ENCODE measurements at regions not wholly inside any gene's neighbourhood (a gene's known extent, or its start where the extent isn't known, plus 50 kb on each side); places are given as distances from the start of the nearest gene placed in this dataset.

DNA sequence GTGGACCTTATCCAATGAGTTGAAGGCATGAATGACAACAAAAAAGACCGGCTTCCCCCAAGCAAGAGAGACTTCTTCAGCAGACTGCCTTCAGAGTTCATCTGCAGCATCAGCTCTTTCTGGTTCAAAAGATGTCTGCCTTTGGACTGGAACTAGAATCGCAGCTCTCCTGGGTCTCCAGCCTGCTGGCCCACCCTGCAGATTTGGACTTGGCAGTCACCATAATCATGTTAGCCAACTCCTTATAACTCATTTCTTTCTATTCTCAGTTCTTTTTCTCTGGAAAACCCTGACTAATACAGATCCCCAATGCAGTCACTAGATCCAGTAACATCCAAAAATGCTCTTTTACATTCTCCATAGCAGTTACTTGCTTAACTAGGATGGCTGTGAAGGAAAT lies 89.2 kb upstream of the MARK1 start:
- Histone ChIP-seq H3K9me3 (ENCODE audit: insufficient read depth in 2 of 2, low read depth in 1 of 2, low read length in 1 of 2) (no peaks in the 10 kb centered on the region), H4K20me1 (replicated peaks in 1 of 2; ENCODE audit: control insufficient read depth in 1 of 2, insufficient read depth in 2 of 2, low read length in 2 of 2) (no peaks in the 10 kb centered on the region), H3K4me3 (ENCODE audit: extremely low read depth in 1 of 4, insufficient read depth in 2 of 4, low read depth in 3 of 4, low read length in 4 of 4) (no peak overlapping the region), H4K91ac (replicated peaks; ENCODE audit: insufficient read length, low read length) (no peak overlapping the region), H3K14ac (ENCODE audit: insufficient read length) (no peak overlapping the region), H4K8ac (ENCODE audit: extremely low read depth, insufficient read depth, low read length) (no peak overlapping the region), H3K23ac (ENCODE audit: insufficient read length) (no peak overlapping the region), H3K4ac (replicated peaks; ENCODE audit: insufficient read length, low read depth, low read length) (no peak overlapping the region), H2BK120ac (replicated peaks; ENCODE audit: low read depth, low read length) (no peak overlapping the region), H2BK12ac (ENCODE audit: low read depth, low read length) (no peak overlapping the region), H2AFZ (ENCODE audit: low read length) (no peak overlapping the region), H2BK15ac (ENCODE audit: low read length) (no peak overlapping the region), H3K79me1 (ENCODE audit: low read depth, low read length) (no peaks in the 10 kb centered on the region), H2BK5ac (ENCODE audit: low read depth, low read length) (no peak overlapping the region), H2BK20ac (ENCODE audit: low read length) (no peak overlapping the region), H3K4me2 (ENCODE audit: insufficient read depth in 1 of 2, low read depth in 2 of 2, low read length in 2 of 2) (no peak overlapping the region), H2AK5ac (ENCODE audit: low read depth, low read length) (no peak overlapping the region), H3K27me3 (replicated peaks in 1 of 4; ENCODE audit: control insufficient read depth in 3 of 4, extremely low read depth in 1 of 4, insufficient read depth in 3 of 4, low read length in 3 of 4) (no peaks in the 10 kb centered on the region), H3K18ac (ENCODE audit: extremely low read depth, low read length) (no peak overlapping the region), H3K23me2 (ENCODE audit: low read depth, low read length) (no peaks in the 10 kb centered on the region), H3K27ac (ENCODE audit: low read depth, low read length) (no peak overlapping the region), H3K79me2 (ENCODE audit: control insufficient read depth in 1 of 2, insufficient read depth in 2 of 2, low read length in 2 of 2) (no peaks in the 10 kb centered on the region), H3K9ac (replicated peaks in 1 of 4; ENCODE audit: extremely low read depth in 1 of 4, low read depth in 3 of 4, low read length in 3 of 4) (no peak overlapping the region), H3K36me3 (ENCODE audit: control insufficient read depth in 2 of 4, insufficient read depth in 4 of 4, low read length in 3 of 4) (no peaks in the 10 kb centered on the region), H3K56ac (replicated peaks; ENCODE audit: insufficient read length, low read depth, low read length) (no peak overlapping the region), H4K5ac (ENCODE audit: insufficient read length, low read depth, low read length) (no peak overlapping the region), H3K4me1 (replicated peaks in 1 of 4; ENCODE audit: control insufficient read depth in 3 of 4, insufficient read depth in 4 of 4, low read length in 3 of 4) (no peaks in the 10 kb centered on the region)
- CTCF ChIA-PET (ENCODE audit: partially characterized antibody) = no interaction called here
- POLR2A ChIA-PET (ENCODE audit: partially characterized antibody) = no interaction called here
- no peak for DNase-seq (ENCODE audit: low read depth in 1 of 2, low spot score in 2 of 2)
- no peak for FAIRE-seq
- 100% methylated on average over 2 of the region's 2 CpGs; no CpG with 5 or more reads in 1 of the 2 experiments for WGBS, 2 experiments (ENCODE audit: extremely low coverage in 1 of 2, insufficient coverage in 1 of 2, insufficient read length in 1 of 2, insufficient replicate concordance in 2 of 2, low coverage in 1 of 2, low lambda C conversion rate in 2 of 2, missing lambda C conversion rate in 1 of 2)
- TF ChIP-seq RXRA (IDR thresholded peaks at IDR 0.05; ENCODE audit: insufficient read depth, low read depth, low read length) (no peak), CHD1 (IDR thresholded peaks at IDR 0.05; ENCODE audit: low read depth, low read length) (no peak), KDM5A (IDR thresholded peaks at IDR 0.05; ENCODE audit: low read length) (no peak), CEBPB (IDR thresholded peaks at IDR 0.05; ENCODE audit: low read depth, low read length) (no peak), JUN (IDR thresholded peaks at IDR 0.05; ENCODE audit: low read depth, low read length) (no peak), RFX5 (IDR thresholded peaks at IDR 0.05; ENCODE audit: borderline replicate concordance, low read depth, low read length) (no peak), POU5F1 (IDR thresholded peaks at IDR 0.05; ENCODE audit: low read depth, low read length) (no peak), SP1 (IDR thresholded peaks at IDR 0.05; ENCODE audit: low read depth, low read length) (no peak), TCF12 (IDR thresholded peaks at IDR 0.05; ENCODE audit: low read depth, low read length) (no peak), ZNF274 (IDR thresholded peaks at IDR 0.05; ENCODE audit: borderline replicate concordance, extremely low read depth, low read length) (no peak), SRF (IDR thresholded peaks at IDR 0.05; ENCODE audit: low read depth, low read length) (no peak)
- TF ChIP-seq, protein P1, sequence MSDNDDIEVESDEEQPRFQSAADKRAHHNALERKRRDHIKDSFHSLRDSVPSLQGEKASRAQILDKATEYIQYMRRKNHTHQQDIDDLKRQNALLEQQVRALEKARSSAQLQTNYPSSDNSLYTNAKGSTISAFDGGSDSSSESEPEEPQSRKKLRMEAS (IDR thresholded peaks at IDR 0.05) = no peak
- TF ChIP-seq, protein P2, sequence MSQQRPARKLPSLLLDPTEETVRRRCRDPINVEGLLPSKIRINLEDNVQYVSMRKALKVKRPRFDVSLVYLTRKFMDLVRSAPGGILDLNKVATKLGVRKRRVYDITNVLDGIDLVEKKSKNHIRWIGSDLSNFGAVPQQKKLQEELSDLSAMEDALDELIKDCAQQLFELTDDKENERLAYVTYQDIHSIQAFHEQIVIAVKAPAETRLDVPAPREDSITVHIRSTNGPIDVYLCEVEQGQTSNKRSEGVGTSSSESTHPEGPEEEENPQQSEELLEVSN (IDR thresholded peaks at IDR 0.05) = no peak
- TF ChIP-seq, protein P3, sequence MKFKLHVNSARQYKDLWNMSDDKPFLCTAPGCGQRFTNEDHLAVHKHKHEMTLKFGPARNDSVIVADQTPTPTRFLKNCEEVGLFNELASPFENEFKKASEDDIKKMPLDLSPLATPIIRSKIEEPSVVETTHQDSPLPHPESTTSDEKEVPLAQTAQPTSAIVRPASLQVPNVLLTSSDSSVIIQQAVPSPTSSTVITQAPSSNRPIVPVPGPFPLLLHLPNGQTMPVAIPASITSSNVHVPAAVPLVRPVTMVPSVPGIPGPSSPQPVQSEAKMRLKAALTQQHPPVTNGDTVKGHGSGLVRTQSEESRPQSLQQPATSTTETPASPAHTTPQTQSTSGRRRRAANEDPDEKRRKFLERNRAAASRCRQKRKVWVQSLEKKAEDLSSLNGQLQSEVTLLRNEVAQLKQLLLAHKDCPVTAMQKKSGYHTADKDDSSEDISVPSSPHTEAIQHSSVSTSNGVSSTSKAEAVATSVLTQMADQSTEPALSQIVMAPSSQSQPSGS (IDR thresholded peaks at IDR 0.05; ENCODE audit: low read length) = no peak

All from H1 (cell line).